OCI-LY1 (cell line): ENCODE measurements at regions not wholly inside any gene's neighbourhood (a gene's known extent, or its start where the extent isn't known, plus 50 kb on each side); places are given as distances from the start of the nearest gene placed in this dataset.

Experiments used
- H2AFZ ChIP-seq: fragments of 200-600 bp; sonication (generic), shearing (Covaris generic); 2 replicates; pipeline ENCODE4 v1.6.0; 2014; ENCODE audit warnings: antibody characterized with exemption, mild to moderate bottlenecking, low read length
- H3F3A ChIP-seq: fragments of 200-600 bp; sonication (generic), shearing (Covaris generic); 2 replicates; pipeline ENCODE4 v1.6.0; 2014; ENCODE audit warnings: mild to moderate bottlenecking, antibody characterized with exemption, low read length, moderate library complexity; ENCODE audit not compliant: insufficient read depth
- H3K27ac ChIP-seq: fragments of 200-600 bp; sonication (generic); 2 replicates; pipeline ENCODE4 v1.5.1; 2014; ENCODE audit warnings: low read length, mixed run types, mild to moderate bottlenecking, low read depth; ENCODE audit not compliant: poor library complexity, severe bottlenecking
- H3K27me3 ChIP-seq: fragments of 200-600 bp; sonication (generic); 2 replicates; pipeline ENCODE4 v1.6.0; 2014; ENCODE audit warnings: antibody characterized with exemption, mild to moderate bottlenecking, low read length, moderate library complexity; ENCODE audit not compliant: insufficient read depth
- H3K36me3 ChIP-seq: fragments of 200-600 bp; sonication (generic); 2 replicates; pipeline ENCODE4 v1.6.1; 2014; ENCODE audit warnings: mild to moderate bottlenecking, antibody characterized with exemption, low read length, moderate library complexity, mixed read lengths; ENCODE audit not compliant: insufficient read depth
- H3K4me1 ChIP-seq: fragments of 200-600 bp; sonication (generic); 2 replicates; pipeline ENCODE4 v1.5.1; 2014; ENCODE audit warnings: mild to moderate bottlenecking, low read length, moderate library complexity; ENCODE audit not compliant: insufficient read depth, severe bottlenecking
- H3K4me2 ChIP-seq: fragments of 200-600 bp; sonication (generic), shearing (Covaris generic); 2 replicates; pipeline ENCODE4 v1.6.1; 2014; ENCODE audit warnings: low read length
- H3K4me3 ChIP-seq: fragments of 200-600 bp; sonication (generic); 2 replicates; pipeline ENCODE4 v1.5.1; 2014; ENCODE audit warnings: low read length, low read depth, mild to moderate bottlenecking, mixed read lengths; ENCODE audit not compliant: poor library complexity, severe bottlenecking
- H3K79me2 ChIP-seq: fragments of 200-600 bp; shearing (Covaris generic); 2 replicates; pipeline ENCODE4 v1.6.1; 2016; ENCODE audit warnings: mixed run types, low read length, mixed read lengths; ENCODE audit not compliant: insufficient read depth
- H3K9ac ChIP-seq: fragments of 200-600 bp; sonication (generic), shearing (Covaris generic); 2 replicates; pipeline ENCODE4 v1.6.1; 2014; ENCODE audit warnings: mild to moderate bottlenecking, low read length, mixed read lengths
- H3K9me2 ChIP-seq: fragments of 200-600 bp; sonication (generic), shearing (Covaris generic); 2 replicates; pipeline ENCODE4 v1.6.1; 2014; ENCODE audit warnings: low read depth, mild to moderate bottlenecking, low read length, mixed read lengths
- H3K9me3 ChIP-seq: fragments of 200-600 bp; shearing (Covaris generic); 2 replicates; pipeline ENCODE4 v1.6.1; 2014; ENCODE audit warnings: low read length, mixed read lengths
- H4K20me1 ChIP-seq: fragments of 200-600 bp; sonication (generic), shearing (Covaris generic); 2 replicates; pipeline ENCODE4 v1.6.0; 2016; ENCODE audit warnings: mild to moderate bottlenecking, low read length; ENCODE audit not compliant: insufficient read depth
- EZH2 ChIP-seq: fragments of 200-600 bp; sonication (generic), shearing (Covaris generic); IDR thresholded peaks from 2 replicates; pipeline ENCODE4 v1.8.0; 2017; ENCODE audit warnings: borderline replicate concordance, mixed run types, mild to moderate bottlenecking, antibody characterized with exemption, low read length, moderate library complexity, mixed read lengths
- TF ChIP-seq, protein P1 (sequence below): fragments of 200-600 bp; sonication (generic), shearing (Covaris generic); IDR thresholded peaks from 2 replicates; pipeline ENCODE4 v1.5.1; 2017; ENCODE audit warnings: mild to moderate bottlenecking, antibody characterized with exemption, low read length, moderate library complexity, mixed read lengths

DNA sequence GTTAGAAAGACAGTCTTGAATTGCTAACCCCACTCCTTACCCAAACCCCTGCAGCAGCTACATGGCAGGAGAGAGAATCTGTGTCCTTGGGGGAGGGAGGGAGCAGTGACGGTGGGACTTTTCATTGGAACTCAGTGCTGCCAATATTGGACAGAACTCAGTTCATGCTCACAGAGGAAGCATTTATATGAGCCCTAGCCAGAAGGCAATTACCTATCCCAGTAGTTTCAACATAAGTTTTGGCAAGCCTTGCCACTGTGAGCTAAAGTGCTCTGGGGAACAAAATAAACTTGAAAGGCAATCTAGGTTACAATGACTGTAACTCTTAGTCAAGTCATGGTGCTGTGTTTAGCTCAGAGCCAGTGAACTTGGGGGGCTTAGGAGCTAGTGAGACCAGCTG, 1013.4 kb upstream of the COX7C start:
- no peaks in the 10 kb centered on the region for H3K36me3 ChIP-seq
- no peaks in the 10 kb centered on the region for H3K9me3 ChIP-seq
- no peak overlapping the region for H3K27ac ChIP-seq
- no peaks in the 10 kb centered on the region for H3K4me1 ChIP-seq
- no peak overlapping the region for H3K4me2 ChIP-seq
- H3K4me3 ChIP-seq, result no peak overlapping the region
- no peak overlapping the region for H3K9ac ChIP-seq
- no peak overlapping the region for H2AFZ ChIP-seq
- TF ChIP-seq EZH2, result no peak
- TF ChIP-seq, protein P1, sequence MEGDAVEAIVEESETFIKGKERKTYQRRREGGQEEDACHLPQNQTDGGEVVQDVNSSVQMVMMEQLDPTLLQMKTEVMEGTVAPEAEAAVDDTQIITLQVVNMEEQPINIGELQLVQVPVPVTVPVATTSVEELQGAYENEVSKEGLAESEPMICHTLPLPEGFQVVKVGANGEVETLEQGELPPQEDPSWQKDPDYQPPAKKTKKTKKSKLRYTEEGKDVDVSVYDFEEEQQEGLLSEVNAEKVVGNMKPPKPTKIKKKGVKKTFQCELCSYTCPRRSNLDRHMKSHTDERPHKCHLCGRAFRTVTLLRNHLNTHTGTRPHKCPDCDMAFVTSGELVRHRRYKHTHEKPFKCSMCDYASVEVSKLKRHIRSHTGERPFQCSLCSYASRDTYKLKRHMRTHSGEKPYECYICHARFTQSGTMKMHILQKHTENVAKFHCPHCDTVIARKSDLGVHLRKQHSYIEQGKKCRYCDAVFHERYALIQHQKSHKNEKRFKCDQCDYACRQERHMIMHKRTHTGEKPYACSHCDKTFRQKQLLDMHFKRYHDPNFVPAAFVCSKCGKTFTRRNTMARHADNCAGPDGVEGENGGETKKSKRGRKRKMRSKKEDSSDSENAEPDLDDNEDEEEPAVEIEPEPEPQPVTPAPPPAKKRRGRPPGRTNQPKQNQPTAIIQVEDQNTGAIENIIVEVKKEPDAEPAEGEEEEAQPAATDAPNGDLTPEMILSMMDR, result no peak
- no peaks in the 10 kb centered on the region for H3F3A ChIP-seq
- H4K20me1 ChIP-seq, result no peaks in the 10 kb centered on the region
- H3K79me2 ChIP-seq, result no peaks in the 10 kb centered on the region
- no peaks in the 10 kb centered on the region for H3K9me2 ChIP-seq
- H3K27me3 ChIP-seq, result no peaks in the 10 kb centered on the region

DNA sequence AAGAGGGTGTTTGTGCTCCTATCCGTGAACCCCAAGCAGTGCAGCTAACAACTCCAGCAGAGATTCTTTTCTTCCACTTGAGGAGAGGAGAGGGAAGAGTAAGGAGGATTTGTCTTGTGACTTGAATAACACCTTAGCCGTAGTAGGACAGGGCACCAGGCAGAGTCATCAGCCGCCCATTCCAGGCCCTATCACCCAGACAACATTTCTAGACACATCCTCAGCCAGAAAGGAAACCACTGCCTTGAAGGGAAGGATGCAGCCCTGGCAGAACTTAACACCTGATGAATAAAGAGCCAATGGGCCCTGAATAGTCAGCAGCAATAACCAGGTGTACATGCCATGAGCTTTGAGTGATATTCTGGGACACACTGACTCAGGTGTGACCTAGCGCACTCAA, 1013.0 kb upstream of the COX7C start:
- Histone ChIP-seq H3K36me3 (no peaks in the 10 kb centered on the region), H3K9me3 (no peaks in the 10 kb centered on the region), H4K20me1 (no peaks in the 10 kb centered on the region), H3K4me1 (no peaks in the 10 kb centered on the region), H3K9me2 (no peaks in the 10 kb centered on the region), H2AFZ (no peak overlapping the region), H3K27ac (no peak overlapping the region), H3K27me3 (no peaks in the 10 kb centered on the region), H3K79me2 (no peaks in the 10 kb centered on the region), H3K9ac (no peak overlapping the region), H3K4me2 (no peak overlapping the region), H3F3A (no peaks in the 10 kb centered on the region), H3K4me3 (no peak overlapping the region)
- TF ChIP-seq EZH2, result no peak
- TF ChIP-seq, protein P1, result no peak

DNA sequence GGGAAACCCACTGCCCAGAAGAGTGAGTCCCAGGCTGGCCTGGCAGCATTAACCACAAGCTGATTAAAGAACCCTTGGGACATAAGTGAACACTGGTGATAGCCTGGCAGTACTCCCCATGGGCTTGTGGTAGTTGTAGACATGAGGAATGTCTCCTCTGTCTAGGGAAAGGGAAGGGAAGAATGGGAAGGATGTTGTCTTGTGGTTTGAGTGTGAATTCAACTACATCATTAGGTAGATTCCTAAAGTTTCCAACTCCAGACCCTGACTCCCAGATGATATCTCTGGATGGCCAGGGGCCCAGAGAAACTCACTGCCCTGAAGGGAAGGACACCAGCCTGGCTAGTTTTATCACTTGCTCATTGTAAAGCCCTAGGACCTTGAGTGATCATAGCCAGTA, 1012.4 kb upstream of the COX7C start:
- H2AFZ ChIP-seq, result no peak overlapping the region
- TF ChIP-seq, protein P1, result no peak
- TF ChIP-seq EZH2, result no peak
- H3K4me1 ChIP-seq, result no peaks in the 10 kb centered on the region
- H3K9me3 ChIP-seq, result no peaks in the 10 kb centered on the region
- H3K27ac ChIP-seq, result no peak overlapping the region
- H3K4me3 ChIP-seq, result no peak overlapping the region
- H4K20me1 ChIP-seq, result no peaks in the 10 kb centered on the region
- H3K9ac ChIP-seq, result no peak overlapping the region
- no peak overlapping the region for H3K4me2 ChIP-seq
- no peaks in the 10 kb centered on the region for H3K27me3 ChIP-seq
- no peaks in the 10 kb centered on the region for H3K36me3 ChIP-seq
- H3F3A ChIP-seq, result no peaks in the 10 kb centered on the region
- H3K79me2 ChIP-seq, result no peaks in the 10 kb centered on the region
- H3K9me2 ChIP-seq, result no peaks in the 10 kb centered on the region
